ENCODE measurements at regions not wholly inside any gene's neighbourhood (a gene's known extent, or its start where the extent isn't known, plus 50 kb on each side); places are given as distances from the start of the nearest gene placed in this dataset.

- DNase-seq (ENCODE audit: low read depth in 4 of 4, low spot score in 3 of 4) = no peak
Observed at GRCh38 chr12:46438719-46439319, 66.2 kb upstream of the SLC38A2 start.

GRCh38 chr12:46438256-46438655 lies 65.7 kb upstream of the SLC38A2 start:
- no peak for DNase-seq (ENCODE audit: low read depth in 4 of 4, low spot score in 3 of 4)

GRCh38 chr12:46437469-46437868 lies 64.9 kb upstream of the SLC38A2 start:
- DNase-seq (ENCODE audit: low read depth in 4 of 4, low spot score in 3 of 4) = no peak

- no peak for DNase-seq (ENCODE audit: low read depth in 4 of 4, low spot score in 3 of 4)
Observed at GRCh38 chr12:46436747-46437146, 64.2 kb upstream of the SLC38A2 start.

GRCh38 chr12:46435625-46436024 lies 63.1 kb upstream of the SLC38A2 start:
- no peak for DNase-seq (ENCODE audit: low read depth in 4 of 4, low spot score in 3 of 4)

- no peak for DNase-seq (ENCODE audit: low read depth in 4 of 4, low spot score in 3 of 4)
Observed at GRCh38 chr12:46435029-46435428, 62.5 kb upstream of the SLC38A2 start.

- no peak for DNase-seq (ENCODE audit: low read depth in 4 of 4, low spot score in 3 of 4)
Observed at GRCh38 chr12:46433829-46434228, 61.3 kb upstream of the SLC38A2 start.

- no peak for DNase-seq (ENCODE audit: low read depth in 4 of 4, low spot score in 3 of 4)
Observed at GRCh38 chr12:46432325-46432724, 59.8 kb upstream of the SLC38A2 start.

- DNase-seq (ENCODE audit: low read depth in 4 of 4, low spot score in 3 of 4) = no peak
Observed at GRCh38 chr12:46430340-46430948, 57.9 kb upstream of the SLC38A2 start.

Data from left renal pelvis (tissue), 4 donors.